ENCODE measurements at regions not wholly inside any gene's neighbourhood (a gene's known extent, or its start where the extent isn't known, plus 50 kb on each side); places are given as distances from the start of the nearest gene placed in this dataset.

DNA sequence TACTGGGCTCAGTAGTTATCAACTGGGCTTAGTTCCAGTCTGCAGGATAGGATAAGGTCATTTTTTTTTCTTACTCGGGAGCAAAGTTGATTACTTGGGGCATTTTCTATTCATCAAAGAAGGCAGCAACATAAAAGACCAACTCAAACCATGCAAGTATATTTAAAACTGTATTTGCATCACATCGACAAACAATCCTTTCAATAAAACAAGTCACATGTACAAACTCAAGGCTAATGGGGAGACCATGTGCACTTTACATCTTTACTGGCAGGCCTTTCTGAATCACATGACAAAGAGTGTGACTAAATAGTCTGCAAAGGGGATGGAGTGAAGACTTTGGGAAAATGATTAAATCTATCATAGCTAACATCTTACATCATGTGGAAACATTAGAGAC lies 610.4 kb upstream of the BOD1L1 start (continued):
- TF ChIP-seq CREB1 (CRISPR knock-in tag; IDR thresholded peaks at IDR 0.05; ENCODE audit: low read depth) (no peak), JUNB (IDR thresholded peaks at IDR 0.05; ENCODE audit: unreplicated experiment) (no peak), POLR2AphosphoS5 (IDR thresholded peaks at IDR 0.05; ENCODE audit: low read depth) (no peak), ZNF114 (CRISPR knock-in tag; IDR thresholded peaks at IDR 0.05) (no peak)

DNA sequence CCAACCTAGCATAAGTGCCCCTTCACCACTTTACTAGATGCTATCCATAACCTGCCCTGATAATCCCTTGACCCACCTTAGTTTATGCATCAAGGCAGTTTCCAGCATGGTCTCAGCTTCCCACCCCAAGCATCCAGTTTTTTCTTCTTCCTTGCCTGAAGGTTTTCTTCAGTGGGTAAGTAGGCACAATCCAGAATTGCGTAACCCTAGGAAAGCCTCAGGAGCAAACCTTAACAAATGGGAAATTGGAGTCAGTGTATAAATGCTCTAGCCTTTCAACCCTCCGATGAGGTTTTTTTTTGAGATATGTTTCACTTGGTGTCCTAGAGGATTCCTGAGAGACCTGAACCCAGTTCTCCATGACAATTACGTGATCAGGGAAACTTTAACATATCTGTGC lies 614.0 kb upstream of the BOD1L1 start:
- TF ChIP-seq JUNB (IDR thresholded peaks at IDR 0.05; ENCODE audit: unreplicated experiment) (no peak), CREB1 (CRISPR knock-in tag; IDR thresholded peaks at IDR 0.05; ENCODE audit: low read depth) (no peak), STAT1 (IDR thresholded peaks at IDR 0.05; ENCODE audit: unreplicated experiment) (no peak), POLR2AphosphoS5 (IDR thresholded peaks at IDR 0.05; ENCODE audit: low read depth) (no peak), ZNF114 (CRISPR knock-in tag; IDR thresholded peaks at IDR 0.05) (no peak), NANOG (IDR thresholded peaks at IDR 0.05; ENCODE audit: borderline replicate concordance) (no peak)
- TF ChIP-seq, protein P1, sequence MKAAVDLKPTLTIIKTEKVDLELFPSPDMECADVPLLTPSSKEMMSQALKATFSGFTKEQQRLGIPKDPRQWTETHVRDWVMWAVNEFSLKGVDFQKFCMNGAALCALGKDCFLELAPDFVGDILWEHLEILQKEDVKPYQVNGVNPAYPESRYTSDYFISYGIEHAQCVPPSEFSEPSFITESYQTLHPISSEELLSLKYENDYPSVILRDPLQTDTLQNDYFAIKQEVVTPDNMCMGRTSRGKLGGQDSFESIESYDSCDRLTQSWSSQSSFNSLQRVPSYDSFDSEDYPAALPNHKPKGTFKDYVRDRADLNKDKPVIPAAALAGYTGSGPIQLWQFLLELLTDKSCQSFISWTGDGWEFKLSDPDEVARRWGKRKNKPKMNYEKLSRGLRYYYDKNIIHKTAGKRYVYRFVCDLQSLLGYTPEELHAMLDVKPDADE (IDR thresholded peaks at IDR 0.05): no peak
- TF ChIP-seq, protein P2, sequence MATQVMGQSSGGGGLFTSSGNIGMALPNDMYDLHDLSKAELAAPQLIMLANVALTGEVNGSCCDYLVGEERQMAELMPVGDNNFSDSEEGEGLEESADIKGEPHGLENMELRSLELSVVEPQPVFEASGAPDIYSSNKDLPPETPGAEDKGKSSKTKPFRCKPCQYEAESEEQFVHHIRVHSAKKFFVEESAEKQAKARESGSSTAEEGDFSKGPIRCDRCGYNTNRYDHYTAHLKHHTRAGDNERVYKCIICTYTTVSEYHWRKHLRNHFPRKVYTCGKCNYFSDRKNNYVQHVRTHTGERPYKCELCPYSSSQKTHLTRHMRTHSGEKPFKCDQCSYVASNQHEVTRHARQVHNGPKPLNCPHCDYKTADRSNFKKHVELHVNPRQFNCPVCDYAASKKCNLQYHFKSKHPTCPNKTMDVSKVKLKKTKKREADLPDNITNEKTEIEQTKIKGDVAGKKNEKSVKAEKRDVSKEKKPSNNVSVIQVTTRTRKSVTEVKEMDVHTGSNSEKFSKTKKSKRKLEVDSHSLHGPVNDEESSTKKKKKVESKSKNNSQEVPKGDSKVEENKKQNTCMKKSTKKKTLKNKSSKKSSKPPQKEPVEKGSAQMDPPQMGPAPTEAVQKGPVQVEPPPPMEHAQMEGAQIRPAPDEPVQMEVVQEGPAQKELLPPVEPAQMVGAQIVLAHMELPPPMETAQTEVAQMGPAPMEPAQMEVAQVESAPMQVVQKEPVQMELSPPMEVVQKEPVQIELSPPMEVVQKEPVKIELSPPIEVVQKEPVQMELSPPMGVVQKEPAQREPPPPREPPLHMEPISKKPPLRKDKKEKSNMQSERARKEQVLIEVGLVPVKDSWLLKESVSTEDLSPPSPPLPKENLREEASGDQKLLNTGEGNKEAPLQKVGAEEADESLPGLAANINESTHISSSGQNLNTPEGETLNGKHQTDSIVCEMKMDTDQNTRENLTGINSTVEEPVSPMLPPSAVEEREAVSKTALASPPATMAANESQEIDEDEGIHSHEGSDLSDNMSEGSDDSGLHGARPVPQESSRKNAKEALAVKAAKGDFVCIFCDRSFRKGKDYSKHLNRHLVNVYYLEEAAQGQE (IDR thresholded peaks at IDR 0.05; ENCODE audit: unreplicated experiment): no peak
- TF ChIP-seq, protein P3, sequence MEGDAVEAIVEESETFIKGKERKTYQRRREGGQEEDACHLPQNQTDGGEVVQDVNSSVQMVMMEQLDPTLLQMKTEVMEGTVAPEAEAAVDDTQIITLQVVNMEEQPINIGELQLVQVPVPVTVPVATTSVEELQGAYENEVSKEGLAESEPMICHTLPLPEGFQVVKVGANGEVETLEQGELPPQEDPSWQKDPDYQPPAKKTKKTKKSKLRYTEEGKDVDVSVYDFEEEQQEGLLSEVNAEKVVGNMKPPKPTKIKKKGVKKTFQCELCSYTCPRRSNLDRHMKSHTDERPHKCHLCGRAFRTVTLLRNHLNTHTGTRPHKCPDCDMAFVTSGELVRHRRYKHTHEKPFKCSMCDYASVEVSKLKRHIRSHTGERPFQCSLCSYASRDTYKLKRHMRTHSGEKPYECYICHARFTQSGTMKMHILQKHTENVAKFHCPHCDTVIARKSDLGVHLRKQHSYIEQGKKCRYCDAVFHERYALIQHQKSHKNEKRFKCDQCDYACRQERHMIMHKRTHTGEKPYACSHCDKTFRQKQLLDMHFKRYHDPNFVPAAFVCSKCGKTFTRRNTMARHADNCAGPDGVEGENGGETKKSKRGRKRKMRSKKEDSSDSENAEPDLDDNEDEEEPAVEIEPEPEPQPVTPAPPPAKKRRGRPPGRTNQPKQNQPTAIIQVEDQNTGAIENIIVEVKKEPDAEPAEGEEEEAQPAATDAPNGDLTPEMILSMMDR (conservative IDR thresholded peaks at IDR 0.05; ENCODE audit: low read depth in 2 of 2): no peak
- TF ChIP-seq, protein P4, sequence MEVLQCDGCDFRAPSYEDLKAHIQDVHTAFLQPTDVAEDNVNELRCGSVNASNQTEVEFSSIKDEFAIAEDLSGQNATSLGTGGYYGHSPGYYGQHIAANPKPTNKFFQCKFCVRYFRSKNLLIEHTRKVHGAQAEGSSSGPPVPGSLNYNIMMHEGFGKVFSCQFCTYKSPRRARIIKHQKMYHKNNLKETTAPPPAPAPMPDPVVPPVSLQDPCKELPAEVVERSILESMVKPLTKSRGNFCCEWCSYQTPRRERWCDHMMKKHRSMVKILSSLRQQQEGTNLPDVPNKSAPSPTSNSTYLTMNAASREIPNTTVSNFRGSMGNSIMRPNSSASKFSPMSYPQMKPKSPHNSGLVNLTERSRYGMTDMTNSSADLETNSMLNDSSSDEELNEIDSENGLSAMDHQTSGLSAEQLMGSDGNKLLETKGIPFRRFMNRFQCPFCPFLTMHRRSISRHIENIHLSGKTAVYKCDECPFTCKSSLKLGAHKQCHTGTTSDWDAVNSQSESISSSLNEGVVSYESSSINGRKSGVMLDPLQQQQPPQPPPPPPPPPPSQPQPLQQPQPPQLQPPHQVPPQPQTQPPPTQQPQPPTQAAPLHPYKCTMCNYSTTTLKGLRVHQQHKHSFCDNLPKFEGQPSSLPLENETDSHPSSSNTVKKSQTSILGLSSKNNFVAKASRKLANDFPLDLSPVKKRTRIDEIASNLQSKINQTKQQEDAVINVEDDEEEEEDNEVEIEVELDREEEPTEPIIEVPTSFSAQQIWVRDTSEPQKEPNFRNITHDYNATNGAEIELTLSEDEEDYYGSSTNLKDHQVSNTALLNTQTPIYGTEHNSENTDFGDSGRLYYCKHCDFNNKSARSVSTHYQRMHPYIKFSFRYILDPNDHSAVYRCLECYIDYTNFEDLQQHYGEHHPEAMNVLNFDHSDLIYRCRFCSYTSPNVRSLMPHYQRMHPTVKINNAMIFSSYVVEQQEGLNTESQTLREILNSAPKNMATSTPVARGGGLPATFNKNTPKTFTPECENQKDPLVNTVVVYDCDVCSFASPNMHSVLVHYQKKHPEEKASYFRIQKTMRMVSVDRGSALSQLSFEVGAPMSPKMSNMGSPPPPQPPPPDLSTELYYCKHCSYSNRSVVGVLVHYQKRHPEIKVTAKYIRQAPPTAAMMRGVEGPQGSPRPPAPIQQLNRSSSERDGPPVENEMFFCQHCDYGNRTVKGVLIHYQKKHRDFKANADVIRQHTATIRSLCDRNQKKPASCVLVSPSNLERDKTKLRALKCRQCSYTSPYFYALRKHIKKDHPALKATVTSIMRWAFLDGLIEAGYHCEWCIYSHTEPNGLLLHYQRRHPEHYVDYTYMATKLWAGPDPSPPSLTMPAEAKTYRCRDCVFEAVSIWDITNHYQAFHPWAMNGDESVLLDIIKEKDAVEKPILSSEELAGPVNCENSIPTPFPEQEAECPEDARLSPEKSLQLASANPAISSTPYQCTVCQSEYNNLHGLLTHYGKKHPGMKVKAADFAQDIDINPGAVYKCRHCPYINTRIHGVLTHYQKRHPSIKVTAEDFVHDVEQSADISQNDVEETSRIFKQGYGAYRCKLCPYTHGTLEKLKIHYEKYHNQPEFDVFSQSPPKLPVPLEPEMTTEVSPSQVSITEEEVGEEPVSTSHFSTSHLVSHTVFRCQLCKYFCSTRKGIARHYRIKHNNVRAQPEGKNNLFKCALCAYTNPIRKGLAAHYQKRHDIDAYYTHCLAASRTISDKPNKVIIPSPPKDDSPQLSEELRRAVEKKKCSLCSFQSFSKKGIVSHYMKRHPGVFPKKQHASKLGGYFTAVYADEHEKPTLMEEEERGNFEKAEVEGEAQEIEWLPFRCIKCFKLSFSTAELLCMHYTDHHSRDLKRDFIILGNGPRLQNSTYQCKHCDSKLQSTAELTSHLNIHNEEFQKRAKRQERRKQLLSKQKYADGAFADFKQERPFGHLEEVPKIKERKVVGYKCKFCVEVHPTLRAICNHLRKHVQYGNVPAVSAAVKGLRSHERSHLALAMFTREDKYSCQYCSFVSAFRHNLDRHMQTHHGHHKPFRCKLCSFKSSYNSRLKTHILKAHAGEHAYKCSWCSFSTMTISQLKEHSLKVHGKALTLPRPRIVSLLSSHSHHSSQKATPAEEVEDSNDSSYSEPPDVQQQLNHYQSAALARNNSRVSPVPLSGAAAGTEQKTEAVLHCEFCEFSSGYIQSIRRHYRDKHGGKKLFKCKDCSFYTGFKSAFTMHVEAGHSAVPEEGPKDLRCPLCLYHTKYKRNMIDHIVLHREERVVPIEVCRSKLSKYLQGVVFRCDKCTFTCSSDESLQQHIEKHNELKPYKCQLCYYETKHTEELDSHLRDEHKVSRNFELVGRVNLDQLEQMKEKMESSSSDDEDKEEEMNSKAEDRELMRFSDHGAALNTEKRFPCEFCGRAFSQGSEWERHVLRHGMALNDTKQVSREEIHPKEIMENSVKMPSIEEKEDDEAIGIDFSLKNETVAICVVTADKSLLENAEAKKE (CRISPR knock-in tag; IDR thresholded peaks at IDR 0.05): no peak
- no peaks in the 10 kb centered on the region for H3K27me3 Mint-ChIP-seq (ENCODE audit: insufficient read depth, low read depth, poor library complexity)
- H3F3A ChIP-seq (replicated peaks; ENCODE audit: low read depth): no peaks in the 10 kb centered on the region
- DNase-seq (ENCODE audit: low spot score): no peak
- H3K36me3 Mint-ChIP-seq (ENCODE audit: low read depth): peaks cover 3% of the 10 kb centered on the region; the same call in 2 of the 3 replicates
- H3K4me3 Mint-ChIP-seq: no peak overlapping the region
- H2AFZ ChIP-seq: no peak overlapping the region
- no peaks in the 10 kb centered on the region for H4K20me1 ChIP-seq (replicated peaks; ENCODE audit: insufficient read depth)
- H3K27ac Mint-ChIP-seq: no peak overlapping the region
- no peaks in the 10 kb centered on the region for H3K4me1 ChIP-seq (ENCODE audit: insufficient read depth)
- peaks cover 3% of the 10 kb centered on the region; the same call in 1 of the 2 replicates for H3K9me2 ChIP-seq (ENCODE audit: insufficient read depth)
- no peaks in the 10 kb centered on the region for H3K79me2 ChIP-seq (replicated peaks; ENCODE audit: insufficient read depth)
- H3K27ac ChIP-seq (ENCODE audit: low read depth): no peak overlapping the region
- H3K36me3 ChIP-seq (ENCODE audit: insufficient read depth): no peaks in the 10 kb centered on the region
- no peak overlapping the region for H3K4me3 ChIP-seq
- H3K9me3 Mint-ChIP-seq: peaks cover 7% of the 10 kb centered on the region; the same call in 2 of the 3 replicates
- H3K4me1 Mint-ChIP-seq: no peaks in the 10 kb centered on the region
- no peak for ATAC-seq
- H3K27me3 ChIP-seq (ENCODE audit: insufficient read depth): no peaks in the 10 kb centered on the region
- no peak overlapping the region for H3K4me2 ChIP-seq

Data from GM23338 (cell line).